Activated CD8-positive, alpha-beta T cell treated with anti-CD3 and anti-CD28 coated beads for 36 hours (primary cell): ENCODE measurements at regions not wholly inside any gene's neighbourhood (a gene's known extent, or its start where the extent isn't known, plus 50 kb on each side); places are given as distances from the start of the nearest gene placed in this dataset.

ENCODE experiments used
- ATAC-seq: fragments of 200-7000 bp; cut with Tn5 transposase; one replicate; pipeline ENCODE4 v1.10.0; 2021; ENCODE audit warnings: mild to moderate bottlenecking, moderate library complexity
- CTCF ChIA-PET: fragments of 350-600 bp; sonication (Branson Sonifier 250); formaldehyde crosslinking; loops from one replicate; lab custom pipeline; 2021; ENCODE audit warnings: antibody characterized with exemption; lab: Charles Lee
- POLR2A ChIA-PET: fragments of 350-600 bp; sonication (Branson Sonifier 250); formaldehyde crosslinking; loops from one replicate; lab custom pipeline; 2021; ENCODE audit warnings: antibody characterized with exemption; lab: Charles Lee
- DNase-seq: peaks from one replicate; pipeline ENCODE4 v3.0.0-alpha.2; 2020
- H3K27ac Mint-ChIP-seq: one replicate; pipeline ENCODE4 v1.8.0; 2021; ENCODE audit warnings: mild to moderate bottlenecking, mixed read lengths
- H3K27me3 Mint-ChIP-seq: one replicate; pipeline ENCODE4 v1.8.0; 2021; ENCODE audit warnings: mixed read lengths
- H3K36me3 Mint-ChIP-seq: one replicate; pipeline ENCODE4 v1.8.0; 2021; ENCODE audit warnings: low read depth, mixed read lengths
- H3K4me1 Mint-ChIP-seq: one replicate; pipeline ENCODE4 v1.8.0; 2021; ENCODE audit warnings: low read depth, mixed read lengths
- H3K4me3 Mint-ChIP-seq: one replicate; pipeline ENCODE4 v1.8.0; 2021; ENCODE audit warnings: mild to moderate bottlenecking, moderate library complexity, mixed read lengths
- H3K9me3 Mint-ChIP-seq: one replicate; pipeline ENCODE4 v1.8.0; 2021; ENCODE audit warnings: mixed read lengths
- CTCF ChIP-seq: fragments of 200-600 bp; IDR thresholded peaks from one replicate; pipeline ENCODE4 v1.8.0; 2022; ENCODE audit warnings: antibody characterized with exemption, mild to moderate bottlenecking
- intact Hi-C: fragments of 100-400 bp; cut with micrococcal nuclease; formaldehyde crosslinking; loops from one replicate; pipeline ENCODE4 v1.10.0; 2022

DNA sequence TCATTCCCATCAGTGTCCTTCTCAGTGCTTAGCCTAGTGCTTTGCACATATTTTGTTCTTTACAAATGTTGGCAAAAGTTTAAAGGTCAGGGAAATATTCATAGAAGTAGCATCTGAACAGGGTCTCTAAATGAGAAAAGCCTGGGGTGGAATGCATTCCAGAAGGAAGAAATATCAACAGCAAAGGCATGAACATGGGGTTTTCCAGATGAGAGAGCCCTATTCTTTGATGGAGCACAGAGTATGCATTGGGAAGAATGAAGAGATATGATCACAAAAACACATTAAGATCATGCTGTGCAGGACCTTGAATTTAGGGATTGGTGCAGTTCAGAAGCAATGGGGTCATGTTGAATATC lies 140.2 kb downstream of the SNX19 start:
- ATAC-seq (no peak), DNase-seq (no peak)
- ChIA-PET CTCF (no interaction called here), POLR2A (no interaction called here)
- no peaks in the 10 kb centered on the region for H3K4me1 Mint-ChIP-seq
- H3K9me3 Mint-ChIP-seq = no peaks in the 10 kb centered on the region
- peaks cover 6% of the 10 kb centered on the region for H3K27me3 Mint-ChIP-seq
- TF ChIP-seq CTCF = no peak
- intact Hi-C loops = no loop called here
- H3K4me3 Mint-ChIP-seq = no peak overlapping the region
- H3K27ac Mint-ChIP-seq = no peak overlapping the region
- no peaks in the 10 kb centered on the region for H3K36me3 Mint-ChIP-seq

DNA sequence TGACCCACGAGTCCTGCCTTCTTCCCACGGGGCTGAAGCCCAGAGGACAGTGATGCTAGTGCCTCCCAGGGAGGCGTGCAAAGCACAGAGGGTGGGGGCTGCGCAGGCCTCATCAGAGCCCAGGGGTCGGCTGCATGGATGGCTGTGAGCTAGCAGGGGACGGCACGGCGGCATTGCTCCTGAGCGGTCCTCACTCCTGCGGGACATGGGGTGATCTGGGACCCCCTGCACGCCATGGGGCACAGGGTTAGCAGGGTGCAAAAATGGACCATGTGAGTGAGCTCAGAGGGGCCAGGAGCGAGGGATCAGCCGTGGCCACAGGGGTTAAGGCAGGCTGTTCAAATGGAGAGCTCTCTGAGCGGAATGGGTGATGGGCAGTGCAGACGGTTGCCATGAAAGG lies 138.3 kb downstream of the SNX19 start:
- POLR2A ChIA-PET = no interaction called here
- intact Hi-C loops = no loop called here
- no peaks in the 10 kb centered on the region for H3K9me3 Mint-ChIP-seq
- DNase-seq (no peak), ATAC-seq (no peak)
- CTCF ChIA-PET = no interaction called here
- TF ChIP-seq CTCF = no peak
- H3K4me1 Mint-ChIP-seq = no peaks in the 10 kb centered on the region
- no peak overlapping the region for H3K4me3 Mint-ChIP-seq
- H3K27ac Mint-ChIP-seq = no peak overlapping the region
- H3K27me3 Mint-ChIP-seq = peaks cover 5% of the 10 kb centered on the region
- no peaks in the 10 kb centered on the region for H3K36me3 Mint-ChIP-seq

GRCh38 chr11:130778705-130779104 lies 137.6 kb downstream of the SNX19 start:
- DNase-seq (no peak), ATAC-seq (no peak)
- Mint-ChIP-seq H3K4me3 (no peak overlapping the region), H3K36me3 (no peaks in the 10 kb centered on the region), H3K9me3 (no peaks in the 10 kb centered on the region), H3K4me1 (no peaks in the 10 kb centered on the region), H3K27ac (no peak overlapping the region), H3K27me3 (peaks cover 5% of the 10 kb centered on the region)
- ChIA-PET POLR2A (no interaction called here), CTCF (no interaction called here)
- intact Hi-C loops = no loop called here
- TF ChIP-seq CTCF = no peak

DNA sequence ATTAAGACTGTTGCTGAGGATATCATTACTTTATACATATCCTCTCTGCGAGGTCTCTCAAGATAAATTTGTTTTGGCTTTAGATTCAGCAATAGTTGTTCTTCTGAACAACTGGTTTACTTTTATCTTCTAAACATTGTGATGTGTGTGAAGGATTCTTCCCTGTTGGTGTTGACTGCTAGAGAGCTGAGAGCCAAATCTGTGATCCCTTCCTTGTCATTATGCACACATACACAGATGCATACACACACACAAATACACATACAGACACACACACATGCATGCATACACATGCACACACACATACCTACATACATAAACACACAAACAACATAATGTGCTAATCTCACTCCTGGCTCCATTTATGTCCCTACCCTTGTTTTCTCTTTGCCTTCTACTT lies 137.0 kb downstream of the SNX19 start:
- intact Hi-C loops = no loop called here
- Mint-ChIP-seq H3K4me1 (no peaks in the 10 kb centered on the region), H3K27ac (no peak overlapping the region), H3K27me3 (peaks cover 5% of the 10 kb centered on the region), H3K4me3 (no peak overlapping the region), H3K9me3 (no peaks in the 10 kb centered on the region), H3K36me3 (no peaks in the 10 kb centered on the region)
- POLR2A ChIA-PET = no interaction called here
- TF ChIP-seq CTCF = no peak
- DNase-seq = no peak
- CTCF ChIA-PET = no interaction called here
- ATAC-seq = no peak

- H3K36me3 Mint-ChIP-seq = no peaks in the 10 kb centered on the region
- CTCF ChIA-PET = no interaction called here
- intact Hi-C loops = no loop called here
- H3K27me3 Mint-ChIP-seq = peaks cover 5% of the 10 kb centered on the region
- no peak overlapping the region for H3K27ac Mint-ChIP-seq
- no peak for TF ChIP-seq CTCF
- no peak for DNase-seq
- POLR2A ChIA-PET = no interaction called here
- ATAC-seq = no peak
- H3K4me3 Mint-ChIP-seq = no peak overlapping the region
- no peaks in the 10 kb centered on the region for H3K9me3 Mint-ChIP-seq
- no peaks in the 10 kb centered on the region for H3K4me1 Mint-ChIP-seq
Measured at GRCh38 chr11:130779943-130780342, 136.3 kb downstream of the SNX19 start.
